PC-9 (cell line): ENCODE measurements at regions not wholly inside any gene's neighbourhood (a gene's known extent, or its start where the extent isn't known, plus 50 kb on each side); places are given as distances from the start of the nearest gene placed in this dataset.

ENCODE experiments used
- BruUV-seq: library from RNA; stranded (reverse); fragments of 400-500 nt; replicated peaks from 2 replicates; lab custom pipeline; 2021; lab: Mats Ljungman, UMichigan
- CTCF ChIA-PET: fragments of 300-600 bp; sonication (Branson Sonifier 250); formaldehyde crosslinking; loops from one replicate; lab custom pipeline; 2022; ENCODE audit warnings: antibody characterized with exemption; lab: Charles Lee
- POLR2A ChIA-PET: fragments of 300-600 bp; sonication (Branson Sonifier 250); formaldehyde crosslinking; loops from one replicate; lab custom pipeline; 2022; ENCODE audit warnings: antibody characterized with exemption; ENCODE audit not compliant: unreplicated experiment; lab: Charles Lee
- DNase-seq, 2 experiments: peaks; one replicate each; pipeline versions ENCODE4 v3.0.0 to v3.0.0-alpha.2; 2015 to 2022; ENCODE audit warnings: mixed read lengths in 1 of 2
- H2AFZ ChIP-seq: fragments of 200-600 bp; sonication (generic); 2 replicates; pipeline ENCODE4 v1.8.1; 2017; ENCODE audit warnings: antibody characterized with exemption
- H3F3A ChIP-seq: fragments of 200-600 bp; sonication (generic); 2 replicates; pipeline ENCODE4 v1.8.1; 2017; ENCODE audit warnings: antibody characterized with exemption, mild to moderate bottlenecking, low read depth; ENCODE audit not compliant: insufficient read depth
- H3K27ac ChIP-seq: fragments of 200-600 bp; sonication (generic); 2 replicates; pipeline ENCODE4 v1.6.1; 2016; ENCODE audit warnings: mixed run types
- H3K27me3 ChIP-seq: fragments of 200-600 bp; sonication (generic); 2 replicates; pipeline ENCODE4 v1.6.1; 2016; ENCODE audit warnings: low read depth, mixed run types; ENCODE audit not compliant: insufficient read depth
- H3K36me3 ChIP-seq: fragments of 200-600 bp; sonication (generic); 2 replicates; pipeline ENCODE4 v1.6.1; 2016; ENCODE audit warnings: low read depth, mixed run types
- H3K4me1 ChIP-seq: fragments of 200-600 bp; sonication (generic); replicated peaks from 2 replicates; pipeline ENCODE4 v1.6.1; 2016; ENCODE audit warnings: mixed run types; ENCODE audit not compliant: insufficient read depth
- H3K4me2 ChIP-seq: fragments of 200-600 bp; sonication (generic); 2 replicates; pipeline ENCODE4 v1.6.1; 2017; ENCODE audit warnings: mixed run types
- H3K4me3 ChIP-seq: fragments of 200-600 bp; sonication (generic); 2 replicates; pipeline ENCODE4 v1.6.1; 2016; ENCODE audit warnings: mixed run types
- H3K79me2 ChIP-seq: fragments of 200-600 bp; sonication (generic); 2 replicates; pipeline ENCODE4 v1.6.1; 2017; ENCODE audit warnings: low read depth, mixed run types
- H3K9me2 ChIP-seq: fragments of 200-600 bp; sonication (generic); 2 replicates; pipeline ENCODE4 v1.8.1; 2017; ENCODE audit warnings: mild to moderate bottlenecking; ENCODE audit not compliant: insufficient read depth
- H3K9me3 ChIP-seq: fragments of 200-600 bp; sonication (generic); 2 replicates; pipeline ENCODE4 v1.8.1; 2016; ENCODE audit warnings: low read depth; ENCODE audit not compliant: insufficient read depth
- H4K20me1 ChIP-seq: fragments of 200-600 bp; sonication (generic); 2 replicates; pipeline ENCODE4 v1.8.1; 2017; ENCODE audit not compliant: insufficient read depth
- EZH2 ChIP-seq: fragments of 200-600 bp; sonication (generic); IDR thresholded peaks from 2 replicates; pipeline ENCODE4 v1.8.0; 2017; ENCODE audit warnings: antibody characterized with exemption, low read depth
- intact Hi-C: fragments of 100-400 bp; cut with micrococcal nuclease; formaldehyde crosslinking; loops from one replicate; pipeline ENCODE4 v1.10.0; 2022; ENCODE audit not compliant: unreplicated experiment
- TF ChIP-seq, protein P1 (sequence below): fragments of 200-600 bp; sonication (generic); conservative IDR thresholded peaks from 2 replicates; pipeline ENCODE4 v1.6.1; 2017; ENCODE audit warnings: mixed run types, antibody characterized with exemption, mild to moderate bottlenecking, moderate library complexity

- BruUV-seq: no TSS peak
- Histone ChIP-seq H3F3A (no peaks in the 10 kb centered on the region), H3K4me2 (no peak overlapping the region), H3K36me3 (no peaks in the 10 kb centered on the region), H3K4me1 (no peaks in the 10 kb centered on the region), H3K79me2 (no peaks in the 10 kb centered on the region), H3K4me3 (no peak overlapping the region), H3K9me2 (0 out of 2 replicates have a peak, but pooled peaks cover 4% of the 10 kb centered on the region), H2AFZ (peak overlapping the region; percentile 0; the same call in 1 of the 2 replicates), H3K9me3 (no peaks in the 10 kb centered on the region), H3K27me3 (no peaks in the 10 kb centered on the region), H3K27ac (no peak overlapping the region), H4K20me1 (no peaks in the 10 kb centered on the region)
- CTCF ChIA-PET: no interaction called here
- TF ChIP-seq, protein P1, sequence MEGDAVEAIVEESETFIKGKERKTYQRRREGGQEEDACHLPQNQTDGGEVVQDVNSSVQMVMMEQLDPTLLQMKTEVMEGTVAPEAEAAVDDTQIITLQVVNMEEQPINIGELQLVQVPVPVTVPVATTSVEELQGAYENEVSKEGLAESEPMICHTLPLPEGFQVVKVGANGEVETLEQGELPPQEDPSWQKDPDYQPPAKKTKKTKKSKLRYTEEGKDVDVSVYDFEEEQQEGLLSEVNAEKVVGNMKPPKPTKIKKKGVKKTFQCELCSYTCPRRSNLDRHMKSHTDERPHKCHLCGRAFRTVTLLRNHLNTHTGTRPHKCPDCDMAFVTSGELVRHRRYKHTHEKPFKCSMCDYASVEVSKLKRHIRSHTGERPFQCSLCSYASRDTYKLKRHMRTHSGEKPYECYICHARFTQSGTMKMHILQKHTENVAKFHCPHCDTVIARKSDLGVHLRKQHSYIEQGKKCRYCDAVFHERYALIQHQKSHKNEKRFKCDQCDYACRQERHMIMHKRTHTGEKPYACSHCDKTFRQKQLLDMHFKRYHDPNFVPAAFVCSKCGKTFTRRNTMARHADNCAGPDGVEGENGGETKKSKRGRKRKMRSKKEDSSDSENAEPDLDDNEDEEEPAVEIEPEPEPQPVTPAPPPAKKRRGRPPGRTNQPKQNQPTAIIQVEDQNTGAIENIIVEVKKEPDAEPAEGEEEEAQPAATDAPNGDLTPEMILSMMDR: no peak
- no peak for TF ChIP-seq EZH2
- intact Hi-C loops: no loop called here
- no peak for DNase-seq
- POLR2A ChIA-PET: no interaction called here
These were observed 65.6 kb upstream of the MBNL1 start for GRCh38 chr3:152202976-152203626.

GRCh38 chr3:152203652-152204051 lies 65.1 kb upstream of the MBNL1 start:
- no peaks in the 10 kb centered on the region for H4K20me1 ChIP-seq
- H3K27ac ChIP-seq: no peak overlapping the region
- H3F3A ChIP-seq: no peaks in the 10 kb centered on the region
- intact Hi-C loops: no loop called here
- CTCF ChIA-PET: no interaction called here
- TF ChIP-seq EZH2: no peak
- TF ChIP-seq, protein P1: no peak
- H3K4me2 ChIP-seq: no peak overlapping the region
- 0 out of 2 replicates have a peak, but pooled peaks cover under 1% of the 10 kb centered on the region for H3K4me1 ChIP-seq
- H3K27me3 ChIP-seq: no peaks in the 10 kb centered on the region
- POLR2A ChIA-PET: no interaction called here
- no peaks in the 10 kb centered on the region for H3K9me3 ChIP-seq
- peak overlapping the region; percentile 0; the same call in 1 of the 2 replicates for H2AFZ ChIP-seq
- H3K36me3 ChIP-seq: no peaks in the 10 kb centered on the region
- no TSS peak for BruUV-seq
- 0 out of 2 replicates have a peak, but pooled peaks cover 4% of the 10 kb centered on the region for H3K9me2 ChIP-seq
- H3K4me3 ChIP-seq: no peak overlapping the region
- no peak for DNase-seq
- no peaks in the 10 kb centered on the region for H3K79me2 ChIP-seq

GRCh38 chr3:152204218-152204617 lies 64.5 kb upstream of the MBNL1 start:
- Histone ChIP-seq H3K27ac (no peak overlapping the region), H3F3A (no peaks in the 10 kb centered on the region), H3K79me2 (no peaks in the 10 kb centered on the region), H3K36me3 (no peaks in the 10 kb centered on the region), H3K4me2 (no peak overlapping the region), H3K9me2 (0 out of 2 replicates have a peak, but pooled peaks cover 4% of the 10 kb centered on the region), H3K4me3 (no peak overlapping the region), H3K9me3 (no peaks in the 10 kb centered on the region), H3K4me1 (0 out of 2 replicates have a peak, but pooled peaks cover 4% of the 10 kb centered on the region), H2AFZ (no peak overlapping the region), H4K20me1 (no peaks in the 10 kb centered on the region), H3K27me3 (no peaks in the 10 kb centered on the region)
- no peak for DNase-seq
- TF ChIP-seq, protein P1: no peak
- no peak for TF ChIP-seq EZH2
- intact Hi-C loops: no loop called here
- CTCF ChIA-PET: no interaction called here
- POLR2A ChIA-PET: no interaction called here
- BruUV-seq: no TSS peak
